ENCODE measurements at regions not wholly inside any gene's neighbourhood (a gene's known extent, or its start where the extent isn't known, plus 50 kb on each side); places are given as distances from the start of the nearest gene placed in this dataset.

- CTCF ChIA-PET, result interaction anchor here (1.5 kb wide), 1 partner anchor 227 kb away, joined by 4 read pairs; no protein-coding TSS in a partner anchor
- Mint-ChIP-seq H3K4me3 (no peak overlapping the region), H3K27ac (peak overlapping the region; percentile 77; the same call in 1 of the 2 replicates), H3K36me3 (no peaks in the 10 kb centered on the region), H3K27me3 (ENCODE audit: low read depth) (no peaks in the 10 kb centered on the region), H3K4me1 (peaks cover 60% of the 10 kb centered on the region), H3K9me3 (no peaks in the 10 kb centered on the region)
- POLR2A ChIA-PET, result interaction anchor here (0.6 kb wide), 2 partner anchors 41 to 213 kb away, joined by 3 to 4 read pairs; no protein-coding TSS in a partner anchor
- DNase-seq (ENCODE audit: low spot score) (no peak), ATAC-seq (no peak)
- TF ChIP-seq ZNF138 (CRISPR knock-in tag; conservative IDR thresholded peaks at IDR 0.05), result no peak
- TF ChIP-seq OVOL2 (CRISPR knock-in tag; IDR thresholded peaks at IDR 0.05; ENCODE audit: borderline replicate concordance), result no peak
- no peak for TF ChIP-seq GABPB1 (CRISPR knock-in tag; IDR thresholded peaks at IDR 0.05)
- no peak for TF ChIP-seq ZBTB21 (CRISPR knock-in tag; IDR thresholded peaks at IDR 0.05; ENCODE audit: borderline replicate concordance)
- no peak for TF ChIP-seq ZNF396 (CRISPR knock-in tag; IDR thresholded peaks at IDR 0.05; ENCODE audit: borderline replicate concordance)
- no peak for TF ChIP-seq USF1 (CRISPR knock-in tag; IDR thresholded peaks at IDR 0.05)
- no peak for TF ChIP-seq ZNF317 (CRISPR knock-in tag; IDR thresholded peaks at IDR 0.05; ENCODE audit: borderline replicate concordance, low read depth)
- TF ChIP-seq CTCF (IDR thresholded peaks at IDR 0.05), result no peak
- TF ChIP-seq ZBTB43 (CRISPR knock-in tag; IDR thresholded peaks at IDR 0.05), result no peak
- no peak for TF ChIP-seq CREB1 (CRISPR knock-in tag; IDR thresholded peaks at IDR 0.05)
- no peak for TF ChIP-seq ERG (CRISPR knock-in tag; IDR thresholded peaks at IDR 0.05)
- TF ChIP-seq ETV6 (CRISPR knock-in tag; IDR thresholded peaks at IDR 0.05), result no peak
- no peak for TF ChIP-seq ESRRA (CRISPR knock-in tag; IDR thresholded peaks at IDR 0.05; ENCODE audit: borderline replicate concordance)
Measured at GRCh38 chr14:71536927-71537772, 395.1 kb upstream of the RGS6 start.

- ChIA-PET CTCF (interaction anchor here (1.5 kb wide), 1 partner anchor 228 kb away, joined by 4 read pairs; no protein-coding TSS in a partner anchor), POLR2A (interaction anchor here (0.6 kb wide), 2 partner anchors 26 to 215 kb away, joined by 3 to 5 read pairs; no protein-coding TSS in a partner anchor)
- no peak for ATAC-seq
- Mint-ChIP-seq H3K27me3 (ENCODE audit: low read depth) (no peaks in the 10 kb centered on the region), H3K4me3 (no peak overlapping the region), H3K36me3 (no peaks in the 10 kb centered on the region), H3K27ac (0 out of 2 replicates have a peak overlapping the region, but pooled peaks have one; percentile 52), H3K9me3 (no peaks in the 10 kb centered on the region), H3K4me1 (peaks cover 54% of the 10 kb centered on the region)
- no peak for DNase-seq (ENCODE audit: low spot score)
- no peak for TF ChIP-seq E2F4 (CRISPR knock-in tag; IDR thresholded peaks at IDR 0.05; ENCODE audit: borderline replicate concordance, low read depth)
- TF ChIP-seq ZNF396 (CRISPR knock-in tag; IDR thresholded peaks at IDR 0.05; ENCODE audit: borderline replicate concordance), result no peak
- TF ChIP-seq IRF2 (CRISPR knock-in tag; IDR thresholded peaks at IDR 0.05; ENCODE audit: borderline replicate concordance, low read depth), result no peak
- no peak for TF ChIP-seq IRF1 (CRISPR knock-in tag; IDR thresholded peaks at IDR 0.05)
- no peak for TF ChIP-seq JUN (CRISPR knock-in tag; IDR thresholded peaks at IDR 0.05)
- no peak for TF ChIP-seq STAT6 (CRISPR knock-in tag; conservative IDR thresholded peaks at IDR 0.05; ENCODE audit: low read depth)
- no peak for TF ChIP-seq ESRRA (CRISPR knock-in tag; IDR thresholded peaks at IDR 0.05; ENCODE audit: borderline replicate concordance)
- TF ChIP-seq ZNF671 (CRISPR knock-in tag; IDR thresholded peaks at IDR 0.05), result no peak
- TF ChIP-seq ATF6 (CRISPR knock-in tag; IDR thresholded peaks at IDR 0.05), result no peak
- no peak for TF ChIP-seq ZMAT4 (CRISPR knock-in tag; IDR thresholded peaks at IDR 0.05)
Measured at GRCh38 chr14:71538288-71538687, 393.9 kb upstream of the RGS6 start.

Data from WTC11 (cell line).